GM19397 (cell line): ENCODE measurements at regions not wholly inside any gene's neighbourhood (a gene's known extent, or its start where the extent isn't known, plus 50 kb on each side); places are given as distances from the start of the nearest gene placed in this dataset.
"Not testable (repeated sequence)": the region's sequence is repeated elsewhere in the genome, so short reads cannot be mapped to it uniquely, and the experiment has no call there.

Experiments
- ATAC-seq: cut with Tn5 transposase; IDR thresholded peaks from one replicate; pipeline ENCODE4 v1.9.1; 2021; ENCODE audit warnings: mild to moderate bottlenecking, moderate library complexity; ENCODE audit not compliant: unreplicated experiment

GRCh38 chr10:29797616-29798015 is 162.8 kb upstream of the SVIL start:
- no peak for ATAC-seq

DNA sequence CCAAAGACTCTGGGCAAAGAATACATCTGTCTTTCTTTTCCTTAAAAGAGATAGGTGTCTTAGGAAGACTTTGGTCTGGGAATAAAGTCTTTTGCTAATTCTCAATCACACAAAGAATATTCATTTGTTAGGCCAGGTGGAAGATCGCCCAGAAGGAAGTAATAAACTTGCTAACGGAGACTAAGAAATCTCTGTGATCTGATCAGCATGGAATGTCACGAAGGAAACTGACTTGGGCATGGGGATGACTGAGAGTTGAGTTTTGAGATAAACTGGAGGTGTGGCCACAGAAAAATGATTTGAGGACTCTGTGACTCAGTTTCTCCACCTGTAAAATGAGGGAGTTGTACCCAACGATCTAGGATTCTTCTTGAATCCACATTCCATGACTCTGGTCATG is 161.1 kb upstream of the SVIL start:
- ATAC-seq: no peak

GRCh38 chr10:29794776-29795611 is 160.2 kb upstream of the SVIL start:
- ATAC-seq: no peak

DNA sequence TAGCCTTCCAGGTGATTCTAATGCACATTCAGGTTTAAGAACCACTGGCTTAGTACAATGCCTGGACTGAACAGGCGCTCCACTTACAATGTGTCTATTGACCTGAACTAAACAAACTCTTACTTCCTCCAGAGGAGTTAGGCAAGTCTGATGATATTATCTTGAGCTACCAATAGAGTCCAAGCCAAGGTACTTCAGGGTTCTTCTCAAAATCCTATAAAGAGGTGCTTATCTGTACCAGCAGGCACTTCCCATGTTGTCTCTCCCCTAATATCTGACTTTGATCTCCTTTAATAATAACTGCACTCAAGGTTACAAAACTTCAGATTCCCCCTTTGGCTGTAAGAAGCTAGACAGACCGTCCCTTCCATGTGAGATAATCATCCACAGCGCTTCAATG is 157.0 kb upstream of the SVIL start:
- no peak for ATAC-seq

DNA sequence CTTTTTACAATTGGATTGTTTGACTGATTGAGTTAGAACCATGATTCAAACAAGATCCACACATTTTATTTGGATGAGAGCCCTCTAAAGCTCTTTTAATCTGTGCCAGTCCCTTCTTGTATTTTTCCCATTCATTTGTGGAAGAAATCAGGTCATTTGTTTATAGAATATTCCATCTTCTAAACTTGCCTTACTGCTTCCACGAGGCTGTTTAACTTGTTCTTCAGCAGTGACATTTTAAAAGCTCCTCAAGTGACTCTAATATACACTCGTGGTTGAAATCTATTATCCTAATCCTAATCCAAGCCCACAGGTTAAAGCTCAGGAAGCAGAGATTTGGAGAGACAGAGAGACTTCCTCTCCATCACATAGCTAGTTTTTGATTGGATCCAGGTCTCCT is 155.4 kb upstream of the SVIL start:
- ATAC-seq: no peak

DNA sequence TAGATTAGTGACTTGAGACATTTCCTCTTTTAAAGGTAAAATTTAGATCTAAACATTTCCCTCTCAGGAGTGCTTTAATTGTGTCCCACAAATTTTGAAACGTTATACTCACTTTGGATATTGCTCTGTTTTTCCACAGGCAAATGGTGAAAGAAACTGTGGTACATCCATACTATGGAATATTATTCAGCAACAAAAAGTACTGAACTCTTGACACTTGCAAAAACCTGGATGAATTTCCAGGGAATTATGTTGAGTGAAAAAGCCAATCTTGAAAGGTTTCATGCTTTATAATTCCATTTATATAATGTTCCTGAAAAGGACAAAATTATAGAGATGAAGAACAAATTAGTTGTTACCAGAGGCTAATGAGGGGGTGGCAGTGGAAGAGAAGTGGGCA is 153.3 kb upstream of the SVIL start:
- no peak for ATAC-seq

- no peak for ATAC-seq
These were observed 150.9 kb upstream of the SVIL start for GRCh38 chr10:29785701-29786100.

GRCh38 chr10:29784175-29784773 is 149.5 kb upstream of the SVIL start:
- no peak for ATAC-seq

DNA sequence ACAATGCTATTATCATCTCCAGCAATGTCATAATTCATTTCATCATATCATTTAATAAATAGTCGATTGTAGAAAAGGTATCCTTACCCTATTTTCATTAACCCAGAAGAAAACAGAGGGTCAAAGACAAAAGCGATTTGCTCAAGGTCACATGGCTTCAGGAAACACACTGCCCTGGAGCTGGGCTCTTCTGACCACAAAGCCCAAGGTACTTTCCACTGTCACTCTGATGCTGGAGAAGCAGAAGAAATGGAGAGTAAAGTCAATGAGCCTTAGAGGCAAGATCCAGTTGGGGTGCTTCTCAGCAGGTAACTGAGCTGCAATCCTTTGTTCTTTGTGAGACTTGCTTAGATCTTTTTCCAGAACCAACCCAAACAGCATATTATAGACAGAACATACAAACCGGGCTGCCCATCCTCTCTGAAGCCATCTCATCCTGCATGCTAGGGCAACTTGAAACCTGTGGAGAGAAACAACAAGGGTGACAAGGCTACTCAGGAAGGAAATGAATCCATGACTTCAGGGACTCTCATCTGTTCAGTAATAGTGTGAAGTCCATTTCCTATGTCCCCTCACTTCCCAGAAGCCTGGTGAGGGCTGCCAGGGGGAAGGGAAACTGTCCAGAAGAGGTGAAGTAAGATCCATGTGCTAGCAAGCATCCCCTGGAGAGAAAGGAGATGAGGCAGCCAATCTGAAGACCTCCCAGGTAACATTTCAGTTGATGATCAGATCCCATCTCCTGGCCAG is 148.6 kb upstream of the SVIL start:
- ATAC-seq: no peak

GRCh38 chr10:29780639-29781038 is 145.9 kb upstream of the SVIL start:
- ATAC-seq: no peak

DNA sequence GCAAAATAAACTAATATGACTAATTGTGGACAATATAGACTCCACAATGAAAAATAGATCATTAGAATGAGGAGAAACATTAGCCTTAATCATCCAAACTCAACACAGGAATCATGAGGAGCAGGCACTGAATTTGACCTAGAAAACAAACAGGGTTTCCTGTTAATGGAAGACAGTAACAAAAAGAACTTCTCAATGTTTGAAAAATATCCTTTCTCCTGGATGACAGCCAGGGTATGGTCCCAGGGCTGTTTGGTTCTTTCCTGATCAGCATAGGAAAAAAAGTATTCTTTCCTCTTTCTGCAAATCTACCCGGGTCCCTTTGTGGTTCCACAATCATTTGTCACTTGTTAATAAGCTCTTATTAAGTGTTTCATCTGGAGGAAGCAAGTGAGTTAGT is 145.3 kb upstream of the SVIL start:
- ATAC-seq: no peak

DNA sequence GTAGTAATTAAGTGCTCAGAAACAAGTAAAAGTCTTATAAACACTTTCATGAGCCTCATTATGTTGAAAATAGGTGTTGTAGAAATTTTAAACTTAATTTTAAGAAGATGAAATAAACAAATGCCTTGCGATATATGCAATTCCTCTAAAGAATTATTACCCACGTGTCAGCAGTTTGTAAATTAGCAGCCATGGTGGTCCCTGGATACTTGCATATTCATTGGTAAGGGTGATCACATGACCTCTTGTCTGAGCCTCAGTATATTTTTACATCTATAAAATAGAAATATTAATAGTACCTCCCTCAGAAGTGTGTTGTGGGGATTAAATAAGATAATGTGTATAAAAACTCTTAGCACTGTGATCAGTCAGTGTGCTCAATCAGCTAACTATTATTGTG is 141.5 kb upstream of the SVIL start:
- no peak for ATAC-seq

DNA sequence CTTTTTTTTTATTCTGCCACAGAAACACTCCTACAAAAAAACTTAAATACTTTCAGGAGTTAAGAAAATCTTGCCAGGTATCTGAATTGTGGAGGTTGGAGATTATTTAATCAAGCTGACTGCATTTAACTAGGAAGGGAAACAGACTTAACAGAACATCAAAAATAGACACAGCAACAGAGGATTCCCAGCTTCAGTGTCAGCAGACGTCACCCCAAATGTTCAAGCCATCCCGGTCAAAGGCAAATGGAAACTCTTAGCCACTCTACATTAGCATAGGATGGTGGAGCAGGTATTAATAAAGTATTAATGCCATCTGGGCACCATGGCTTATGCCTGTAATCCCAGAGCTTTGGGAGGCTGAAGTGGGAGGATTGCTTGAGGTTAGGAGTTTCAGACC is 139.7 kb upstream of the SVIL start:
- no peak for ATAC-seq

- no peak for ATAC-seq
These were observed 138.9 kb upstream of the SVIL start for GRCh38 chr10:29773675-29774091.

DNA sequence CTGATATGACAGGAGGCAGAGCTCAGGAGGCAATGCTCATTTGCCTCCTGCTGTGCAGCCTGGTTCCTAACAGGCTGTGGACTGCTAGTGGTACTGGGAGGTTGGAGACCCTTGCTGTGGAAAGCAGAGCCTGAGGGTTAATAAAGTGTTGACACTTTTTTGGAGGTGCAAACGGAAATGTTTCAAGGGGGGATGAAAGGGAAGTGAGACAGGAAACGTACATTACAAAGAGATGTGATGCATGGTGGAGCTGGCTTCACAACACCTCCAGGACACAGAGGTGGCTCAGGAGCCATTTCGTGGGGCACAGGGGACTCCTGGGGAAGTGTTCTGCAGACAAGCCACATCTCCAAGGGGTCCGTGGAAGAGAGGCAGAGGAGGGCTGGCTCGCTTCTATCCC is 137.6 kb upstream of the SVIL start:
- no peak for ATAC-seq

DNA sequence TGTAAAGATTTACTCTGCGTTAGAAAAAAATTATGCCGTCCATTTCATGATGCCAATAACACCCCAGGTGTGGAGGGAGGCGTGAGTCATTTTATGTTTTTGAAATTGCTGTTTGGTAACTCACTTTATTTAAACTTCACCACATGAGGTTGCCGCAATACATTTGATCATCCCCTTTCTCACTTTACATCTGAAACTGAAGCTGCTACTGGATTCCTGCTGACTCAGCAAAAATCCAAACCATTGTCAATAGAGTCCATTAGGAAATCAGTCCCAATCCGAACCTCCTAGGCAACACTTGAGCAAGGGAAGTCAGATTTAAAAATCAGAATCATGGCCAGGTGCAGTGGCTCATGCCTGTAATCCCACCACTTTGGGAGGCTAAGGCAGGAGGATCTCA is 136.6 kb upstream of the SVIL start:
- ATAC-seq: no peak

GRCh38 chr10:29769277-29769676 is 134.5 kb upstream of the SVIL start:
- not testable (repeated sequence) for ATAC-seq

- ATAC-seq: no peak
These were observed 133.2 kb upstream of the SVIL start for GRCh38 chr10:29767968-29768367.

GRCh38 chr10:29766753-29767152 is 132.0 kb upstream of the SVIL start:
- no peak for ATAC-seq

GRCh38 chr10:29765330-29765729 is 130.6 kb upstream of the SVIL start:
- no peak for ATAC-seq

- ATAC-seq: no peak
These were observed 128.6 kb upstream of the SVIL start for GRCh38 chr10:29763396-29763795.

DNA sequence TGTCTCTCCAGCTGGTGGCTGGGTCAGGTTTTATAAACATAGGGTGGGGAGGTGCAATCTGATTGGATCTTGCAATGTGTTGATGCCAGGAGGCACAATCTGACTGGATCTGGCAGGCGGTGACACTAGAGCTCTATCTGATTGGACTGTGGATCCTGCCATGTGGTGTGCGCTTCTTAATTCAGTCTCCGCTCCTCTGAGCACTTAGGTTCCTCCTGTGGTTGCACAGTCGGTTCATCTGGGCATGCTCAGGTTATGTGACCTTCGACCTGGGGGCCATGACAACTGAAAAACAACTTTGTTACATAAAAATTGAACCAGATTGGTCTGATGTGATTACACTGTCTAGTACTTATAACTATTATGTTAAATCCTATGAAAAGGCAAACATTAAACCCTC is 127.1 kb upstream of the SVIL start:
- no peak for ATAC-seq
